Lower lobe of right lung (tissue), 2 donors: ENCODE measurements at regions not wholly inside any gene's neighbourhood (a gene's known extent, or its start where the extent isn't known, plus 50 kb on each side); places are given as distances from the start of the nearest gene placed in this dataset.
"Not testable (repeated sequence)": the region's sequence is repeated elsewhere in the genome, so short reads cannot be mapped to it uniquely, and the experiment has no call there.

Experiments
- ATAC-seq, 2 donors: fragments of 200-7000 bp; cut with Tn5 transposase; one replicate each; pipeline ENCODE4 v1.9.1; 2020 to 2022; ENCODE audit warnings: mild to moderate bottlenecking in 2 of 2, moderate library complexity in 2 of 2
- DNase-seq: peaks from one replicate; pipeline ENCODE4 v3.0.0-alpha.2; 2020
- H3K27ac ChIP-seq: fragments of 200-600 bp; one replicate; pipeline ENCODE4 v1.8.0; 2022
- H3K27me3 ChIP-seq: fragments of 200-600 bp; one replicate; pipeline ENCODE4 v1.8.0; 2022; ENCODE audit warnings: low read depth
- H3K36me3 ChIP-seq: fragments of 200-600 bp; one replicate; pipeline ENCODE4 v1.8.0; 2022; ENCODE audit warnings: mild to moderate bottlenecking
- H3K4me1 ChIP-seq: fragments of 200-600 bp; one replicate; pipeline ENCODE4 v1.8.0; 2022
- H3K4me3 ChIP-seq: fragments of 200-600 bp; one replicate; pipeline ENCODE4 v1.8.0; 2022; ENCODE audit warnings: mild to moderate bottlenecking
- H3K9me3 ChIP-seq: fragments of 200-600 bp; one replicate; pipeline ENCODE4 v1.8.0; 2022
- intact Hi-C: fragments of 100-400 bp; cut with DNase I; formaldehyde crosslinking; loops from one replicate; pipeline ENCODE4 v1.11.0; 2022
- TF ChIP-seq, protein P1 (sequence below): fragments of 200-600 bp; IDR thresholded peaks from one replicate; pipeline ENCODE4 v1.8.0; 2022; ENCODE audit warnings: antibody characterized with exemption, mild to moderate bottlenecking
- donor health status: DM: no; HTN: yes; CAD: no; lungs with severe emphysema.

DNA sequence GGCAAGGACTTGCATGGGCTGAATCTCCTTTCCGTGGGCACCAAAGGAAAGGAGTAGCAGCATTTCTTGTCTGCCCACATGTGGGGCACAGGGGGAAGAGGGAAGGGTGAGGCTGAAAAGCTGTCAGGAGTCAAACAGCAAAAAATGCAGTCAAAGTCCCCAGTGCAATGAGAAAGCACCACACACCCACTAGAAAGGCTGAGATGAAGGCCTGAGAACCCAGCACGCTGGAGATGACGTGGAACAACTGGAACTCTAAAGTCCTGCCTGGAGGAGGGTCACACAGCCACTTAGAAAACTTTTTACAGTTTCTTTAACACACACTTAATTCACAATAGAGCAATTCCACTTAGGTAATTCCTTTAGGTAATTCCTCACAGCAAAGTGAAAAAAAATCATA lies 94.6 kb upstream of the IGFBPL1 start:
- intact Hi-C loops, result no loop called here
- ATAC-seq (no peak), DNase-seq (no peak)
- Histone ChIP-seq H3K27me3 (no peaks in the 10 kb centered on the region), H3K27ac (no peak overlapping the region), H3K36me3 (no peaks in the 10 kb centered on the region), H3K4me3 (no peak overlapping the region), H3K9me3 (no peaks in the 10 kb centered on the region), H3K4me1 (no peaks in the 10 kb centered on the region)
- TF ChIP-seq, protein P1, sequence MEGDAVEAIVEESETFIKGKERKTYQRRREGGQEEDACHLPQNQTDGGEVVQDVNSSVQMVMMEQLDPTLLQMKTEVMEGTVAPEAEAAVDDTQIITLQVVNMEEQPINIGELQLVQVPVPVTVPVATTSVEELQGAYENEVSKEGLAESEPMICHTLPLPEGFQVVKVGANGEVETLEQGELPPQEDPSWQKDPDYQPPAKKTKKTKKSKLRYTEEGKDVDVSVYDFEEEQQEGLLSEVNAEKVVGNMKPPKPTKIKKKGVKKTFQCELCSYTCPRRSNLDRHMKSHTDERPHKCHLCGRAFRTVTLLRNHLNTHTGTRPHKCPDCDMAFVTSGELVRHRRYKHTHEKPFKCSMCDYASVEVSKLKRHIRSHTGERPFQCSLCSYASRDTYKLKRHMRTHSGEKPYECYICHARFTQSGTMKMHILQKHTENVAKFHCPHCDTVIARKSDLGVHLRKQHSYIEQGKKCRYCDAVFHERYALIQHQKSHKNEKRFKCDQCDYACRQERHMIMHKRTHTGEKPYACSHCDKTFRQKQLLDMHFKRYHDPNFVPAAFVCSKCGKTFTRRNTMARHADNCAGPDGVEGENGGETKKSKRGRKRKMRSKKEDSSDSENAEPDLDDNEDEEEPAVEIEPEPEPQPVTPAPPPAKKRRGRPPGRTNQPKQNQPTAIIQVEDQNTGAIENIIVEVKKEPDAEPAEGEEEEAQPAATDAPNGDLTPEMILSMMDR, result no peak

DNA sequence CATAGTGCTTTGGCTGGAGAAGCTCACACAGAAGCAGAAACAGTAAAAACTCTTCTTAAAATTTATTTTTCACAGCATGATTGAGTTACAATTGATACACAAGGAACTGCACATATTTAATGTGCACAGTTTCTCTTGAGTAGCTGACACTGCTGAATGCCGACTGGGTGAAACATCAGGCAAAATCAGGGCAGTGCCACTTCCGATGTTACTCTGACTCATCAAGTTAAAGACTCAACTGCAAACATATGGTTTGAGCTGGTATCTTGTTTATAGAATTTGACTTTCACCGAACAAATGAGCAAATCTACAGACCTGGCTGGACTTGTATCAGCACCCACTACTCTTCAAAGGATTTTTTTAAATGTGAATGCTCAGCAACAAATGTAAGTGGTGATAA lies 92.0 kb upstream of the IGFBPL1 start:
- H3K9me3 ChIP-seq, H3K27ac ChIP-seq, H3K36me3 ChIP-seq, ATAC-seq, H3K4me3 ChIP-seq, H3K4me1 ChIP-seq, H3K27me3 ChIP-seq, intact Hi-C loops, DNase-seq: not testable (repeated sequence)

DNA sequence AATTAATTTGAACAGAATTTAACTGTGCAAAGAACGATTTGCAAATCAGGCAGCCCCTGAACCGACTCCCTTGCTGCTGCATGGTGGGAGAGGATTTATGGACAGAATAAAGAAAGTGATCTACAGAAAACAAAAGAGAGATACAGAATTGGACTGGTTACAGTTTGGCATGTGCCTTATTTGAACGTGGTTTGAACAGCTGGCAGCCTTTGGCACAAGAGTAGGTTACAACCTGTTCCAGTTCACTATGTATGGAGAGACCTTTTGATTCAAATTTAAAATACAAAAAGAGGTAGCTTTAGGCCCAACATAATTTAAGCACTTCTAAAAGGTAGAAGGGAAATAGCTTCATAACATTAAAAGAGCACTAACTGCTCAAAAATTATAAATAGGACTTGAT lies 90.8 kb upstream of the IGFBPL1 start:
- H3K27me3 ChIP-seq, H3K27ac ChIP-seq, H3K4me3 ChIP-seq, H3K36me3 ChIP-seq, H3K4me1 ChIP-seq, H3K9me3 ChIP-seq, DNase-seq, ATAC-seq, intact Hi-C loops: not testable (repeated sequence)

DNA sequence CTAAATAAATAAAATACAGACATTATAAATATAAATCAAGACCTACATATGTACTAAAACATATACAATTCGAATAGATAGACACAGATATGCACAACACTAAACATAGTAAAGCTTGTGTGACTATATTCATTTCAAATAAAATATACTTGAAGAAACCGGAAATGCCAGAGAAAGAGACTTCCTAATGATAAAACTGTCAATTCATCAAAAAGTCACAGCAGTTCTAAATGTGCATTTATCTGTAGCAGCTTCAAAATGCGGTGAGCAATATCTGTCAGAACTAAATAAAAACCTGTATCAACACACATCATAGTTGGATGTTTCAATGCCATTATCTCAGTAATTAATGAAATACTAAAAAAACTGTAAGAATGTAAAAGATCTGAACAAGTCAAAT lies 86.1 kb upstream of the IGFBPL1 start:
- H3K36me3 ChIP-seq, H3K4me3 ChIP-seq, ATAC-seq, intact Hi-C loops, H3K27ac ChIP-seq, H3K9me3 ChIP-seq, H3K27me3 ChIP-seq, H3K4me1 ChIP-seq, DNase-seq: not testable (repeated sequence)

DNA sequence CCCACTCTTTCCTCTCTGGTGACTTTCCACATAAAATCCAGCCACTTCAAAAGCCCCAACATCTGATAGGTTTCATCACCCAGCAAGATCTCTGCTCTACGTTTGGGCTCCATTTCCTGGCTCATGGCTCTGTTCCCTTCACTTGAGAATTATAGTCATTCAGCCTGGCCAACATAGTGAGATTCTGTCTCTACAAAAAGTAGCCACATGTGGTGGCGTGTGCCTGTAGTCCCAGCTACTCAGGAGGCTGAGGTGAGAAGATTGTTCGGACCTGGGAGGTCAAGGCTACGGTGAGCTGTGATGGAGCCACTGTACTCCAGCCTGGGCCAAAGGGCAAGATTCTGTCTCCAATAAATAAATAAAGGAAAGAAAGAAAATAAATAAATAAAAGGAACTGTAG lies 83.3 kb upstream of the IGFBPL1 start:
- H3K27me3 ChIP-seq, result no peaks in the 10 kb centered on the region
- ATAC-seq, result no peak
- DNase-seq, result no peak
- H3K4me3 ChIP-seq, result no peak overlapping the region
- H3K4me1 ChIP-seq, result no peaks in the 10 kb centered on the region
- intact Hi-C loops, result no loop called here
- H3K36me3 ChIP-seq, result no peaks in the 10 kb centered on the region
- no peak overlapping the region for H3K27ac ChIP-seq
- H3K9me3 ChIP-seq, result no peaks in the 10 kb centered on the region
- TF ChIP-seq, protein P1, result no peak

DNA sequence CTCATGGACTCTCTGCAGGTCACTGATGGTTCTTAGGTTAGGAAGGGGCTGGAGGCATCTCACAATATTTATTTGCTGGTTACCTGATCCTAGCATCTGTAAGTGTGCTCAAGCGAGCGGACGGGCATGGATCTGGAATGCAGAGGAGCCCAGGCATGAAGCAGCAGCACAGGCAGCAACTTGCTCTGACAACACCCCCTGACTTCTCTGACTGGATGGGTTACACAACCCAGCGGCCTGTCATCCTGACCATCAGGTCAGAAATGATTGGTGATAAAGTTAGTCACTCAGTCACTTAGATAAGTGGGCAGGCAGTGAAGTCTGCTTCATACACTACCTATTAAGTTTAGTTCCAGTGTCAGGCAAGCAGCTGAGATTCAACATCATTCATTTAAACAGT lies 75.9 kb upstream of the IGFBPL1 start:
- H3K36me3 ChIP-seq, H3K9me3 ChIP-seq, H3K27ac ChIP-seq, DNase-seq, ATAC-seq, intact Hi-C loops, H3K27me3 ChIP-seq, H3K4me3 ChIP-seq, H3K4me1 ChIP-seq: not testable (repeated sequence)

DNA sequence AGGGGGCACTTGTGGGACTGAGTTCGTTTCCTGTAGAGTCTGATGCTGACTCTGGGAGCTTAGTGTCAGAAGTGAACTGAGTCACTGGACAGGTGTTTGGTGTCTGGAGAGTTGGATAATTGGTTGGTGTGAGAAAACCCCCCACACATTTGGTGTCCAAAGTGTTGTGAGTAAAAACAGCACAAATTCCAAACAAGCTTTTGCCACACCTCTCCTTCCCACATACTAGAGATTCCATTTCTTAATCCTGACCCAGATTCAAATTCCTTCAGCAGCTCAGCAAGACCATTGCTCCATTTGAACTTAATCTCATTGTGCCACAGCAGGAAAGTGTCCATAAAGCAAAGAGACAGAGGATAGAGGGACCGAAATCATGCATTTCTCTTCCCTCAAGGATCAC lies 74.3 kb upstream of the IGFBPL1 start:
- DNase-seq, H3K9me3 ChIP-seq, H3K4me1 ChIP-seq, H3K36me3 ChIP-seq, intact Hi-C loops, H3K4me3 ChIP-seq, H3K27me3 ChIP-seq, H3K27ac ChIP-seq: not testable (repeated sequence)
- ATAC-seq, result peak in 1 of 2 donors; percentile 26

DNA sequence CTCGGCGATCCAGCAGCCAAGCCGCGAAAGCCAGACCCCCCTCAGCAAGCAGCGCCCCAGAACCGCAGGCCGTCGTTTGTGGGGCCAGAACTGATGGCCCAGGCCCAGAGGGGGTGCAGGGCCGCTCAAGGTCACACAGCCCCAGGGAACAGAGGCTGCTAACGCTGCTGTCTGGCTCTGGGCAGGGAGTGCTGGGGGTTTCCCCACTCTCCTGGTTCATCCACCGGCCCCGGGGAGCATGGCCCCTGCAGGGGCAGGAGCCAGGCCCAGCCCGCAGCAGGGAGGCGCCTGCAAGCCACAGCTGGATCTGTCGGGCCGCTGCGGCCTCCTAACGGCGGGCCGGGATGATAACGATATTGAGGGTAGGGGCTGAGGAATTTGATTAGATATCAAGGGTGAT lies 64.8 kb upstream of the IGFBPL1 start:
- Histone ChIP-seq H3K9me3 (no peaks in the 10 kb centered on the region), H3K27me3 (peaks cover 4% of the 10 kb centered on the region), H3K36me3 (no peaks in the 10 kb centered on the region), H3K4me1 (no peaks in the 10 kb centered on the region), H3K4me3 (no peak overlapping the region), H3K27ac (no peak overlapping the region)
- ATAC-seq, result peak in 1 of 2 donors; percentile 27
- TF ChIP-seq, protein P1, result no peak
- intact Hi-C loops, result no loop called here
- no peak for DNase-seq
